GM12892 (cell line): ENCODE measurements at regions not wholly inside any gene's neighbourhood (a gene's known extent, or its start where the extent isn't known, plus 50 kb on each side); places are given as distances from the start of the nearest gene placed in this dataset.

Experiments
- DNase-seq: peaks from one replicate; pipeline ENCODE4 v3.0.0; 2011; ENCODE audit not compliant: insufficient read length
- FAIRE-seq: peaks from 2 replicates; lab custom pipeline; 2011; peaks lifted over from hg19 to GRCh38; lab: Jason Lieb, UNC
- POLR2A ChIP-seq: IDR thresholded peaks from 2 replicates; pipeline ENCODE4 v1.6.1; 2011; ENCODE audit warnings: low read depth, low read length, control low read depth
- POLR2AphosphoS5 ChIP-seq: IDR thresholded peaks from 2 replicates; pipeline ENCODE4 v1.6.1; 2011; ENCODE audit warnings: low read depth, low read length, control low read depth
- TAF1 ChIP-seq: IDR thresholded peaks from 2 replicates; pipeline ENCODE4 v1.6.1; 2011; ENCODE audit warnings: low read depth, mild to moderate bottlenecking, control low read depth, low read length, borderline replicate concordance

- TF ChIP-seq POLR2AphosphoS5: no peak
- FAIRE-seq (no peak), DNase-seq (no peak)
Measured at GRCh38 chr14:48876806-48877340, 709.3 kb downstream of the RPS29 start.

GRCh38 chr14:48874711-48875110, 711.5 kb downstream of the RPS29 start:
- TF ChIP-seq TAF1 (no peak), POLR2A (no peak), POLR2AphosphoS5 (no peak)
- FAIRE-seq: no peak
- no peak for DNase-seq

- no peak for TF ChIP-seq POLR2A
- no peak for TF ChIP-seq TAF1
- TF ChIP-seq POLR2AphosphoS5: no peak
- FAIRE-seq (no peak), DNase-seq (no peak)
Measured at GRCh38 chr14:48857366-48857765, 728.8 kb downstream of the RPS29 start.

- DNase-seq (no peak), FAIRE-seq (no peak)
- TF ChIP-seq TAF1: no peak
- TF ChIP-seq POLR2A: no peak
Measured at GRCh38 chr14:48853159-48853558, 733.0 kb downstream of the RPS29 start.

- TF ChIP-seq POLR2AphosphoS5 (no peak), TAF1 (no peak), POLR2A (no peak)
- no peak for DNase-seq
- FAIRE-seq: no peak
Measured at GRCh38 chr14:48849741-48850322, 736.3 kb downstream of the RPS29 start.

GRCh38 chr14:48842785-48843184, 743.4 kb downstream of the RPS29 start:
- TF ChIP-seq POLR2A (no peak), POLR2AphosphoS5 (no peak), TAF1 (no peak)
- DNase-seq: no peak
- no peak for FAIRE-seq

GRCh38 chr14:48826058-48826457, 760.1 kb downstream of the RPS29 start:
- no peak for FAIRE-seq
- TF ChIP-seq POLR2A (no peak), TAF1 (no peak), POLR2AphosphoS5 (no peak)
- DNase-seq: no peak

- TF ChIP-seq POLR2A (no peak), POLR2AphosphoS5 (no peak), TAF1 (no peak)
- FAIRE-seq: no peak
- no peak for DNase-seq
Measured at GRCh38 chr14:48814562-48814961, 771.6 kb downstream of the RPS29 start.

- DNase-seq (no peak), FAIRE-seq (no peak)
- no peak for TF ChIP-seq TAF1
Measured at GRCh38 chr14:48805315-48805714, 780.9 kb downstream of the RPS29 start.

GRCh38 chr14:48792376-48793024, 793.7 kb downstream of the RPS29 start:
- no peak for FAIRE-seq
- TF ChIP-seq POLR2AphosphoS5 (no peak), POLR2A (no peak), TAF1 (no peak)
- DNase-seq: no peak

GRCh38 chr14:48788771-48789170, 797.4 kb downstream of the RPS29 start:
- TF ChIP-seq TAF1: no peak
- TF ChIP-seq POLR2A: no peak
- TF ChIP-seq POLR2AphosphoS5: no peak
- no peak for DNase-seq
- no peak for FAIRE-seq

GRCh38 chr14:48786498-48786897, 799.7 kb downstream of the RPS29 start:
- no peak for DNase-seq
- no peak for TF ChIP-seq TAF1
- TF ChIP-seq POLR2AphosphoS5: no peak
- TF ChIP-seq POLR2A: no peak
- no peak for FAIRE-seq
